Spleen (tissue), 11 donors: ENCODE measurements at regions not wholly inside any gene's neighbourhood (a gene's known extent, or its start where the extent isn't known, plus 50 kb on each side); places are given as distances from the start of the nearest gene placed in this dataset.
"Not testable (repeated sequence)": the region's sequence is repeated elsewhere in the genome, so short reads cannot be mapped to it uniquely, and the experiment has no call there.

Source experiments
- DNase-seq: peaks from one replicate; pipeline ENCODE4 v3.0.0-alpha.2; 2020
- H3K27ac ChIP-seq, 8 donors: fragments of 200-600 bp; sonication (generic) in 7 of 8; 1 replicate in 4 of 8; 2 replicates in 4 of 8; pipeline versions ENCODE4 v1.5.0 to v1.8.0; 2016 to 2021; ENCODE audit warnings: inconsistent platforms in 4 of 8, mild to moderate bottlenecking in 4 of 8, moderate library complexity in 1 of 8
- H3K27me3 ChIP-seq, 7 donors: fragments of 200-600 bp; sonication (generic) in 6 of 7; replicated peaks in 1 of 7; 1 replicate in 4 of 7; 2 replicates in 3 of 7; pipeline versions ENCODE4 v1.5.0 to v1.8.0; 2016 to 2021; ENCODE audit warnings: inconsistent platforms in 3 of 7, mild to moderate bottlenecking in 1 of 7
- H3K36me3 ChIP-seq, 6 donors: fragments of 200-600 bp; sonication (generic) in 5 of 6; 1 replicate in 4 of 6; 2 replicates in 2 of 6; pipeline versions ENCODE4 v1.5.0 to v1.8.0; 2016 to 2021; ENCODE audit warnings: inconsistent platforms in 2 of 6
- H3K4me1 ChIP-seq, 6 donors: fragments of 200-600 bp; sonication (generic) in 5 of 6; 1 replicate in 3 of 6; 2 replicates in 3 of 6; pipeline versions ENCODE4 v1.5.0 to v1.8.0; 2016 to 2021; ENCODE audit warnings: inconsistent platforms in 3 of 6
- H3K4me3 ChIP-seq, 8 donors: fragments of 200-600 bp; sonication (generic) in 7 of 8; 1 replicate in 4 of 8; 2 replicates in 4 of 8; pipeline versions ENCODE4 v1.5.0 to v1.8.0; 2016 to 2021; ENCODE audit warnings: inconsistent platforms in 4 of 8, mild to moderate bottlenecking in 4 of 8, moderate library complexity in 2 of 8
- H3K9me3 ChIP-seq, 8 donors: fragments of 200-600 bp; sonication (generic) in 7 of 8; 1 replicate in 4 of 8; 2 replicates in 4 of 8; pipeline versions ENCODE4 v1.5.0 to v1.8.0; 2016 to 2021; ENCODE audit warnings: inconsistent platforms in 4 of 8
- POLR2A ChIP-seq, 3 donors: fragments of 450-650 bp; IDR thresholded peaks; one replicate each; pipeline ENCODE4 v1.5.1; 2017; ENCODE audit warnings: antibody characterized with exemption in 3 of 3, mild to moderate bottlenecking in 1 of 3
- POLR2AphosphoS5 ChIP-seq, 3 donors: sonication (generic); formaldehyde crosslinking; IDR thresholded peaks; one replicate each; pipeline ENCODE4 v1.5.1; 2017; ENCODE audit warnings: antibody characterized with exemption in 3 of 3
- WGBS, 5 donors: extraction: QIAGEN DNeasy Blood & Tissue Kit in 3 of 5; methylation state at CpG; one replicate each; pipeline versions ENCODE4 v1.1.5 to v1.1.7; 2013 to 2018; 5-methylcytosine and 5-hydroxymethylcytosine counted together
- intact Hi-C: fragments of 100-400 bp; cut with DNase I; formaldehyde crosslinking; loops from one replicate; pipeline ENCODE4 v1.15.0; 2023; ENCODE audit warnings: low total_unique reads
- TF ChIP-seq, protein P1 (sequence below), 11 experiments: fragments of 200-600 bp in 7 of 11; fragments of 450-650 bp in 4 of 11; sonication (generic) in 4 of 11; IDR thresholded peaks in 8 of 11; conservative IDR thresholded peaks in 3 of 11; 1 replicate in 7 of 11; 2 replicates in 4 of 11; pipeline versions ENCODE4 v1.4.0 to v1.8.0; 2016 to 2021; ENCODE audit warnings: antibody characterized with exemption in 11 of 11, inconsistent platforms in 4 of 11, mild to moderate bottlenecking in 1 of 11
- donor health status: healthy with polysubstance abuse.
- donor health status: DM: no; HTN: no; CAD: no; lungs with moderate emphysema.
- donor health status: DM: no; HTN: no; CAD: no.
- donor health status: Bipolar disorder and iron deficiency.
- donor health status: healthy.
- donor health status: DM: no; HTN: no; CAD: no.
- donor health status: DM: yes; HTN: yes; CAD: no.

DNA sequence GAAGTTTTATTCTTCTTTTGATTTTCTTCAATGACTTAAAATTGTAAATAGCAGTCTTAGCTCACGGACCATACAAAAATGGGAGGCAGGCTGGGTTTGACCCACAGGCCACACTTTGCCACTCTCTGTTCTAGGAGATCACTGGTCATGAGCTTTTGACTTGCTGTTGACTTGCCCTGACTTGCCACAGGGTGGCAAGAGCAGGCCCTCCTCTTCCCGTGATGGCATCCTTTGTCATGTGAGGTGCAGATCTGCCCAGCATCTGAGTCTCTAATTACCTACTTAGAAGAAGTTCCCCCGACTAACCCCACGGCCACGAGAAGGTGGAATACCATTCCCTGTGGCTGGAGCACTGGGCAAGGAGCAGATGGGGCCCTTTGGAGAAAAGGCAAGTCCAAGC lies 81.0 kb upstream of the SCAF11 start:
- Histone ChIP-seq H3K27me3 (no peaks in the 10 kb centered on the region), H3K27ac (no peak overlapping the region), H3K4me3 (no peak overlapping the region), H3K4me1 (peaks cover 0 to 8% (median 6%) of the 10 kb centered on the region in 6 donors), H3K9me3 (no peaks in the 10 kb centered on the region), H3K36me3 (no peaks in the 10 kb centered on the region)
- TF ChIP-seq POLR2A (IDR thresholded peaks at IDR 0.05) (no peak), POLR2AphosphoS5 (IDR thresholded peaks at IDR 0.05) (no peak)
- TF ChIP-seq, protein P1, sequence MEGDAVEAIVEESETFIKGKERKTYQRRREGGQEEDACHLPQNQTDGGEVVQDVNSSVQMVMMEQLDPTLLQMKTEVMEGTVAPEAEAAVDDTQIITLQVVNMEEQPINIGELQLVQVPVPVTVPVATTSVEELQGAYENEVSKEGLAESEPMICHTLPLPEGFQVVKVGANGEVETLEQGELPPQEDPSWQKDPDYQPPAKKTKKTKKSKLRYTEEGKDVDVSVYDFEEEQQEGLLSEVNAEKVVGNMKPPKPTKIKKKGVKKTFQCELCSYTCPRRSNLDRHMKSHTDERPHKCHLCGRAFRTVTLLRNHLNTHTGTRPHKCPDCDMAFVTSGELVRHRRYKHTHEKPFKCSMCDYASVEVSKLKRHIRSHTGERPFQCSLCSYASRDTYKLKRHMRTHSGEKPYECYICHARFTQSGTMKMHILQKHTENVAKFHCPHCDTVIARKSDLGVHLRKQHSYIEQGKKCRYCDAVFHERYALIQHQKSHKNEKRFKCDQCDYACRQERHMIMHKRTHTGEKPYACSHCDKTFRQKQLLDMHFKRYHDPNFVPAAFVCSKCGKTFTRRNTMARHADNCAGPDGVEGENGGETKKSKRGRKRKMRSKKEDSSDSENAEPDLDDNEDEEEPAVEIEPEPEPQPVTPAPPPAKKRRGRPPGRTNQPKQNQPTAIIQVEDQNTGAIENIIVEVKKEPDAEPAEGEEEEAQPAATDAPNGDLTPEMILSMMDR (IDR thresholded peaks at IDR 0.05 in 8 of 11, conservative IDR thresholded peaks at IDR 0.05 in 3 of 11) = no peak
- DNase-seq = no peak
- intact Hi-C loops = no loop called here
- WGBS, 5 donors = 60 to 87% (median 77%) methylated on average over 5 of the region's 5 CpGs

DNA sequence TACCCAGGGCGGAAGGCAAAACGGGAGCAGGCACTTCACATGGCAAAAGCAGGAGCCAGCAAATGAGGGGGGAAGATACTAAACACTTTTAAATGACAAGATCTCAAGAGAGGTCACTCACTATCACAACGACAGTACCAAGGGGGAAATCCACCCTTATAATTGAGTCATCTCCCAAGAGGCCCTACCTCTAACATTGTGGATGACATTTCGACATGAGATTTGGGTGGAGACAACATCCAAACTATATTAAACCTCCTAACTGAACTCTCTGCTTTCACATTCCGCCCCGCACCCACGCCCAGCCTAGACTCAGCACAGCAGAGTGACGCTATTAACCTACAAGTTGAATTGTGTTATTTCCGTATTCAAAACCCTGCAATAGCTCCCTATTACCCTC lies 76.7 kb upstream of the SCAF11 start:
- no peaks in the 10 kb centered on the region for H3K36me3 ChIP-seq
- 80 to 87% (median 86%) methylated on average over 9 of the region's 9 CpGs for WGBS, 5 donors
- peaks cover 0 to 3% (median 2%) of the 10 kb centered on the region in 6 donors for H3K4me1 ChIP-seq
- no peaks in the 10 kb centered on the region for H3K9me3 ChIP-seq
- no peak overlapping the region for H3K27ac ChIP-seq
- no peak overlapping the region for H3K4me3 ChIP-seq
- DNase-seq = no peak
- no peaks in the 10 kb centered on the region for H3K27me3 ChIP-seq
- TF ChIP-seq, protein P1 (IDR thresholded peaks at IDR 0.05 in 8 of 11, conservative IDR thresholded peaks at IDR 0.05 in 3 of 11) = no peak
- TF ChIP-seq POLR2A (IDR thresholded peaks at IDR 0.05) (no peak), POLR2AphosphoS5 (IDR thresholded peaks at IDR 0.05) (no peak)
- intact Hi-C loops = no loop called here

DNA sequence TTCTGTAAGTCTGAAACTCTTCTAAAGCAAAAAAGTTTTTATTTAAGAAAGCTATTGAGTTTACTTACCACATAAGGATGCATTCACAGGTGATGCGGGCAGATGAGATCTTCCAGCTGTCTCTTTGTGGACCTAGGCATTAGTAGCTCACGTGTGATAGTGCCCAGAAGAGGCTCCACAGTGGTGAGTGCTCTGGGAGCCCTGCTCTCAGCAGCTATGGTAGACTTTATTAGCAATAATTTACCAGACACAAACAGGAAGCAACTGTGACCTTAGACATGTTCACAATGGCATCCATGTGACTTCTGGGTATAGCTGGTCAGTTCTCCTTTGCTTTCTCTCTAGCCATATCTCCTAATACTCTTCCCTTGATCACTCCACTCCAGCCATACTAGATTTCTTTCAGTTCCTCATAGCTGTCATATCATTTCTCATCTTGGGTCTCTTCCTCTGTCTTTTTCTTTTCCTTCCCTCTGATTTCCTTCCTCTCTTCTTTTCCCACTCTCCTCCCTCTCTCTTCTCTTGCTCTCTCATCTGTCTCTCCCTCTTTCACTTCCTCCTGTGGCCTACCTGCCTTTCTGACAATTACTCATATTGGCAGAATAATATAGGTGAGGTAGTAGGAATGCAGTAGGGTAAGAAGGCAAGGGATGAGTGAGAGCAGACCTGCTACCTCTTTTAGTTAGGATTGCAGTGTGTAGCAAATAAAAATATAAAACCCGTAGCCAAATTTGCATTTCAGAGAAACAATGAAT lies 75.2 kb upstream of the SCAF11 start:
- intact Hi-C loops = no loop called here
- WGBS, 5 donors = 74 to 86% (median 82%) methylated on average over 3 of the region's 3 CpGs
- Histone ChIP-seq H3K4me1 (no peaks in the 10 kb centered on the region), H3K27me3 (no peaks in the 10 kb centered on the region), H3K9me3 (no peaks in the 10 kb centered on the region), H3K4me3 (no peak overlapping the region), H3K27ac (no peak overlapping the region), H3K36me3 (no peaks in the 10 kb centered on the region)
- DNase-seq = no peak
- TF ChIP-seq, protein P1 (IDR thresholded peaks at IDR 0.05 in 8 of 11, conservative IDR thresholded peaks at IDR 0.05 in 3 of 11) = no peak
- no peak for TF ChIP-seq POLR2AphosphoS5 (IDR thresholded peaks at IDR 0.05)
- TF ChIP-seq POLR2A (IDR thresholded peaks at IDR 0.05) = no peak

- TF ChIP-seq POLR2AphosphoS5 (IDR thresholded peaks at IDR 0.05) (no peak), POLR2A (IDR thresholded peaks at IDR 0.05) (no peak)
- TF ChIP-seq, protein P1 (IDR thresholded peaks at IDR 0.05 in 8 of 11, conservative IDR thresholded peaks at IDR 0.05 in 3 of 11) = no peak
- no peak for DNase-seq
- no peak overlapping the region for H3K4me3 ChIP-seq
- H3K27ac ChIP-seq = no peak overlapping the region
- H3K4me1 ChIP-seq = no peaks in the 10 kb centered on the region
- H3K36me3 ChIP-seq = no peaks in the 10 kb centered on the region
- peaks cover 0 to 4% (median 0%) of the 10 kb centered on the region in 8 donors for H3K9me3 ChIP-seq
- intact Hi-C loops = no loop called here
- WGBS, 5 donors = 78 to 90% (median 80%) methylated on average over 2 of the region's 2 CpGs
- H3K27me3 ChIP-seq = no peaks in the 10 kb centered on the region
Measured at GRCh38 chr12:46064548-46064947, 74.2 kb upstream of the SCAF11 start.

DNA sequence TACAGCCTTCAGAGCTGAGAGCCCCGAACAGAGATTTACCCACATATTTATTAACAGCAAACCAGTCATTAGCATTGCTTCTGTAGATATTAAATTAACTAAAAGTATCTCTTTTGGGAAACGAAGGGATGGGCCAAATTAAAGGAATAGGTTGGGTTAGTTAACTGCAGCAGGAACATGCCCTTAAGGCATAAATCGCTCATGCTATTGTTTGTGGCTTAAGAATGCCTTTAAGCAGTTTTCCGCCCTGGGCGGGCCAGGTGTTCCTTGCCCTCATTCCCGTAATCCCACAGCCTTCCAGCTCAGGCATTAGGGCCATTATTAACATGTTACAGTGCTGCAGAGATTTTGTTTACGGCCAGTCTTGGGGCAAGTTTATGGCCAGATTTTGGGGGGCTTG lies 68.3 kb upstream of the SCAF11 start:
- H3K36me3 ChIP-seq, intact Hi-C loops, H3K4me3 ChIP-seq, DNase-seq, H3K27ac ChIP-seq, H3K4me1 ChIP-seq, H3K27me3 ChIP-seq: not testable (repeated sequence)
- peaks cover 0 to 45% (median 27%) of the 10 kb centered on the region in 8 donors for H3K9me3 ChIP-seq
- 88 to 94% (median 92%) methylated on average over 7 of the region's 7 CpGs for WGBS, 5 donors
